Omental fat pad (tissue), 3 donors: ENCODE measurements at regions not wholly inside any gene's neighbourhood (a gene's known extent, or its start where the extent isn't known, plus 50 kb on each side); places are given as distances from the start of the nearest gene placed in this dataset.
A peak's percentile ranks its signal among the peaks of the same experiment; 100 is the strongest.

Experiments used
- ATAC-seq: fragments of 150-250 bp; one replicate; pipeline ENCODE4 v1.9.1; 2016; ENCODE audit warnings: mild to moderate bottlenecking, moderate library complexity; ENCODE audit not compliant: low FRiP score
- DNase-seq: peaks from one replicate; pipeline ENCODE4 v3.0.0-alpha.2; 2019; ENCODE audit warnings: low spot score
- CTCF ChIP-seq, 3 donors: fragments of 450-650 bp; IDR thresholded peaks; one replicate each; pipeline ENCODE4 v1.5.1; 2016 to 2017; ENCODE audit warnings: antibody characterized with exemption in 3 of 3, mild to moderate bottlenecking in 3 of 3, moderate library complexity in 2 of 3

- ATAC-seq: no peak
- TF ChIP-seq CTCF (IDR thresholded peaks at IDR 0.05): no peak
- no peak for DNase-seq
Measured at GRCh38 chr7:92992483-92992882, 125.3 kb downstream of the SAMD9 start.

GRCh38 chr7:92991190-92991589 lies 126.6 kb downstream of the SAMD9 start:
- ATAC-seq: no peak
- no peak for TF ChIP-seq CTCF (IDR thresholded peaks at IDR 0.05)

GRCh38 chr7:92988941-92989545 lies 128.7 kb downstream of the SAMD9 start:
- TF ChIP-seq CTCF (IDR thresholded peaks at IDR 0.05): no peak
- no peak for ATAC-seq
- no peak for DNase-seq

More at GRCh38 chr7:92991190-92991589, 126.6 kb downstream of the SAMD9 start:
- DNase-seq: no peak

GRCh38 chr7:92988051-92988450 lies 129.7 kb downstream of the SAMD9 start:
- peak in 1 of 3 donors; percentile 20 for TF ChIP-seq CTCF (IDR thresholded peaks at IDR 0.05)
- DNase-seq (no peak), ATAC-seq (no peak)

GRCh38 chr7:92987538-92987937 lies 130.2 kb downstream of the SAMD9 start:
- ATAC-seq (no peak), DNase-seq (no peak)
- no peak for TF ChIP-seq CTCF (IDR thresholded peaks at IDR 0.05)

GRCh38 chr7:92987095-92987494 lies 130.7 kb downstream of the SAMD9 start:
- no peak for TF ChIP-seq CTCF (IDR thresholded peaks at IDR 0.05)
- no peak for ATAC-seq
- DNase-seq: no peak

GRCh38 chr7:92982928-92983327 lies 134.9 kb downstream of the SAMD9 start:
- no peak for TF ChIP-seq CTCF (IDR thresholded peaks at IDR 0.05)
- ATAC-seq (no peak), DNase-seq (no peak)
